Stimulated activated effector memory CD8-positive, alpha-beta T cell treated with anti-CD3 and anti-CD28 coated beads, Interleukin-12 subunit alpha, Interleukin-12 subunit beta, amount 100 ng/mL, for 72 hours (primary cell): ENCODE measurements at regions not wholly inside any gene's neighbourhood (a gene's known extent, or its start where the extent isn't known, plus 50 kb on each side); places are given as distances from the start of the nearest gene placed in this dataset.

Experiments
- ATAC-seq: fragments of 150-1000 bp; cut with Tn5 transposase; 2 replicates; pipeline ENCODE4 v1.10.0; 2021
- DNase-seq, 2 donors: peaks; one replicate each; pipeline ENCODE4 v3.0.0; 2021 to 2022; ENCODE audit warnings: low spot score in 2 of 2
- H3K27ac Mint-ChIP-seq: one replicate; pipeline ENCODE4 v1.8.0; 2022; ENCODE audit warnings: mild to moderate bottlenecking, mixed read lengths
- H3K36me3 Mint-ChIP-seq: one replicate; pipeline ENCODE4 v1.8.0; 2022; ENCODE audit warnings: mild to moderate bottlenecking, mixed read lengths
- H3K4me1 Mint-ChIP-seq: one replicate; pipeline ENCODE4 v1.8.0; 2022; ENCODE audit warnings: mixed read lengths
- H3K4me3 Mint-ChIP-seq: one replicate; pipeline ENCODE4 v1.8.0; 2022; ENCODE audit warnings: mild to moderate bottlenecking, mixed read lengths
- H3K9me3 Mint-ChIP-seq: one replicate; pipeline ENCODE4 v1.8.0; 2022; ENCODE audit warnings: mixed read lengths

DNA sequence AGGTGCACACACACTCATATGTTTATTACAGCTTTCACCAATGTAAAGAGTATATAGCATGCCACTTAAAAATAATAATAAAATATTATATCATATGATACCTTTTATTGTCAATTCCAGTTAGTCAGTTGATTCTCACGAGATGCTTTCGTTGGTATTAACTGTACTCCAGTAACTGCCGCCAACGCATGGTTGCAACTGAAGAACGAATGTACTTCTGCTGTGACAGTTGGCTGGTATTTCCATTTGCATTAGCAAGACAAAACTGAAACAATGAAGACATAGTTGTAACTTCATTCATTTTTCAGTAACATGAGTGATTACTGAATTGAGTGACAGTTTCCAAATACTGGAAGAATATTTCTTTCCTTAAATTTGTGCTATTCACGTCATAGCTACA is 70.5 kb upstream of the PRKCQ start:
- no peak overlapping the region for H3K4me3 Mint-ChIP-seq

GRCh38 chr10:6649903-6650302 is 69.8 kb upstream of the PRKCQ start:
- Mint-ChIP-seq H3K4me3 (no peak overlapping the region), H3K36me3 (no peaks in the 10 kb centered on the region), H3K9me3 (no peaks in the 10 kb centered on the region), H3K4me1 (peaks cover 27% of the 10 kb centered on the region), H3K27ac (peak overlapping the region; percentile 8)
- DNase-seq = no peak
- ATAC-seq = no peak

More for the DNA sequence above, 70.5 kb upstream of the PRKCQ start:
- no peaks in the 10 kb centered on the region for H3K36me3 Mint-ChIP-seq
- peak; percentile 34 for ATAC-seq
- peak overlapping the region; percentile 8 for H3K27ac Mint-ChIP-seq
- H3K9me3 Mint-ChIP-seq = no peaks in the 10 kb centered on the region
- peaks cover 21% of the 10 kb centered on the region for H3K4me1 Mint-ChIP-seq
- no peak for DNase-seq

- DNase-seq (no peak), ATAC-seq (no peak)
- H3K9me3 Mint-ChIP-seq = no peaks in the 10 kb centered on the region
- no peak overlapping the region for H3K27ac Mint-ChIP-seq
- H3K36me3 Mint-ChIP-seq = peaks cover 2% of the 10 kb centered on the region
- peaks cover 35% of the 10 kb centered on the region for H3K4me1 Mint-ChIP-seq
- no peak overlapping the region for H3K4me3 Mint-ChIP-seq
Measured at GRCh38 chr10:6648894-6649720, 69.0 kb upstream of the PRKCQ start.

- Mint-ChIP-seq H3K9me3 (no peaks in the 10 kb centered on the region), H3K27ac (peak overlapping the region; percentile 97), H3K36me3 (peaks cover 4% of the 10 kb centered on the region), H3K4me1 (peaks cover 44% of the 10 kb centered on the region), H3K4me3 (peak overlapping the region; percentile 57)
- ATAC-seq (peak; percentile 82), DNase-seq (peak; percentile 64 to 85)
Measured at GRCh38 chr10:6647811-6648526, 67.9 kb upstream of the PRKCQ start.

DNA sequence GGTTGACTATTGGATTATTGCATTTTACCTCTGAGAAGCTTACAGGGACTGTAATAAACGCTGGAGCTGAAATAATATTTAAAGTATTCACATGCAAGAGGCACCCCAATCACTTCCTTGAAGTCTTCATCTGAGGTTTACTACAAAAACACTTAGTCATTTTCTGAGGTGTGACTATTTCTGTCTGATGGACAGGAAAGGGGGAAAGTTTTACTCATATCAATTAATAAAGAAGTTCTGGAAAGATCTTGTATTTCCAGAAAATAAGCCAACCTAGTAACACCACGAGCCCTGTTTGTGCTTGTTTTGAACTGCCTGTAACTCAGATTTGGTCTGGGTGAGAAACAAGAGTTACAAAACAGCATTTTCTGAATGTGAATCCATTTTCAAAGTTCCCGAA is 63.9 kb upstream of the PRKCQ start:
- H3K4me1 Mint-ChIP-seq = peaks cover 54% of the 10 kb centered on the region
- no peaks in the 10 kb centered on the region for H3K9me3 Mint-ChIP-seq
- DNase-seq (peak in 1 of 2 donors; percentile 53), ATAC-seq (peak; percentile 82)
- peaks cover 4% of the 10 kb centered on the region for H3K36me3 Mint-ChIP-seq
- peak overlapping the region; percentile 93 for H3K27ac Mint-ChIP-seq
- peak overlapping the region; percentile 44 for H3K4me3 Mint-ChIP-seq

DNA sequence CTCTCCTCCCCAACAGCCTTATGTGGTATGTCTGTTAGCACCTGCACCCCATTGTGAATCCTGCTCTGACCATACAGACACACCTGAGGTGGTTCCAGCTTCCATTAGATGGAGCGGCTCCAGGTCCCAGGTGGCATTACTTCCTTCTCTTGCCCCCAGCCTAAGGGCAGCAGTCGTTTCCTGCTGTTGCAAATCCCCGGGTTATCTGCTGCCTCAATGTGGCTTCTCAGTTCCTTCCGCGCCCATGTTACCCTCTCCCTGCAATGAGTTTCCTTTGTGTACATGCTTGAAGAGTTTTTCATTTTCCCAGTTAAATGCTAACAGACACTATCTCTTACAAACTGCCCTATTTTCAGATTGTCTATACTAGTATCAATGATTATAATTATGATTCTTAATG is 62.8 kb upstream of the PRKCQ start:
- Mint-ChIP-seq H3K4me1 (peaks cover 44% of the 10 kb centered on the region), H3K4me3 (peak overlapping the region; percentile 6), H3K27ac (peak overlapping the region; percentile 93), H3K9me3 (no peaks in the 10 kb centered on the region), H3K36me3 (peaks cover 4% of the 10 kb centered on the region)
- DNase-seq (peak in 1 of 2 donors; percentile 50), ATAC-seq (no peak)

- ATAC-seq (no peak), DNase-seq (no peak)
- Mint-ChIP-seq H3K27ac (no peak overlapping the region), H3K4me1 (peaks cover 49% of the 10 kb centered on the region), H3K4me3 (no peak overlapping the region), H3K36me3 (peaks cover 4% of the 10 kb centered on the region), H3K9me3 (no peaks in the 10 kb centered on the region)
Measured at GRCh38 chr10:6640433-6641040, 60.5 kb upstream of the PRKCQ start.

DNA sequence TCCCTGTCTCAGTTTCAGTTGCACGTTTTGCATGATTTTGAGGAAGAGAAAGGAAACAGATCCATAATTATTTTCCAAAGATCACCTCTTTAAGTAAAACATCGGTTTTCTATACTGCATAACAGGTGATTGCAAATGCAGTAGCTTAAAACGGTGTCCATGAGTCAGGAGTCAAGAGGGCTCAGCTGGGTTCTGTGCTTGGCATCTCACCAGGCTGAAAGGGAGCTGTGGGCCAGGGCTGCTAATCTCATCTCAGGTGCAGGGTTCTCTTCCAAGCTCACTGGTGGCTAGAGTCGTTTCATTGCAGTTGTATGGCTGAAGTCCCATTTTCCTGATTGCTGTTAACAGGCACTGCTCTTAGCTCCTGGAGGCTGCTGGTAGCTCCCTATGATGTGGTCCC is 57.0 kb upstream of the PRKCQ start:
- H3K27ac Mint-ChIP-seq = no peak overlapping the region
- no peak for ATAC-seq
- H3K4me1 Mint-ChIP-seq = peaks cover 36% of the 10 kb centered on the region
- no peak for DNase-seq
- H3K36me3 Mint-ChIP-seq = no peaks in the 10 kb centered on the region
- H3K9me3 Mint-ChIP-seq = no peaks in the 10 kb centered on the region
- no peak overlapping the region for H3K4me3 Mint-ChIP-seq

DNA sequence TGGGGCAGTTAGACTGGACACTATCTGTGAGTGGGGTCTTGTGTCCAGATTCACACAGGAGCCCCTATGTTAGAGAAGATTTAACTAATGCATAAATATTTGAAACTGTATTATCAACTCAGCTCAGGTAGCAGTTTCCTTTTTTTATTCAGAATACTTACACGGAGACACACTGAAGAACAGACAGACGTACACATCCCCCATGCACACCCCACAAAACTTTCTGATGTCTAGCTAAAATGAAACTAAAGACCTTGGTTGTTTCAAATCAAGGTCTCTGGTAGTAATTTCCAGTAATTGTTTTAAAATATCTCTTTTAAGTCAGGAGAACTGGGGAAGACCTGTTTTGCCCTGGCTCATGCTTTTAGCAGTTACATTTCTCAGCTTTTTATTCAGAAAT is 55.7 kb upstream of the PRKCQ start:
- H3K4me3 Mint-ChIP-seq = peak overlapping the region; percentile 32
- no peaks in the 10 kb centered on the region for H3K9me3 Mint-ChIP-seq
- peak overlapping the region; percentile 75 for H3K27ac Mint-ChIP-seq
- ATAC-seq (no peak), DNase-seq (no peak)
- peaks cover 45% of the 10 kb centered on the region for H3K4me1 Mint-ChIP-seq
- H3K36me3 Mint-ChIP-seq = no peaks in the 10 kb centered on the region
